Transverse colon (tissue), 4 donors: ENCODE measurements at regions not wholly inside any gene's neighbourhood (a gene's known extent, or its start where the extent isn't known, plus 50 kb on each side); places are given as distances from the start of the nearest gene placed in this dataset.

Experiments
- DNase-seq: peaks from one replicate; pipeline ENCODE4 v3.0.0-alpha.2; 2019
- H3K27ac ChIP-seq, 4 donors: fragments of 200-600 bp; sonication (generic); 2 replicates each; pipeline ENCODE4 v1.5.1; 2016 to 2018; ENCODE audit warnings: inconsistent platforms in 4 of 4
- H3K27me3 ChIP-seq: fragments of 200-600 bp; sonication (generic); 2 replicates; pipeline ENCODE4 v1.5.1; 2017; ENCODE audit warnings: inconsistent platforms
- H3K36me3 ChIP-seq, 4 donors: fragments of 200-600 bp; sonication (generic); 2 replicates each; pipeline ENCODE4 v1.5.1; 2017 to 2019; ENCODE audit warnings: inconsistent platforms in 4 of 4
- H3K4me1 ChIP-seq, 4 donors: fragments of 200-600 bp; sonication (generic); 2 replicates each; pipeline ENCODE4 v1.5.1; 2017 to 2020; ENCODE audit warnings: inconsistent platforms in 4 of 4
- H3K4me3 ChIP-seq, 4 donors: fragments of 200-600 bp; sonication (generic); 1 replicate in 1 of 4; 2 replicates in 3 of 4; pipeline versions ENCODE4 v1.5.1 to v1.6.1; 2017 to 2019; ENCODE audit warnings: inconsistent platforms in 4 of 4
- H3K9me3 ChIP-seq, 2 donors: fragments of 200-600 bp; sonication (generic); 2 replicates each; pipeline ENCODE4 v1.5.1; 2017 to 2019; ENCODE audit warnings: inconsistent platforms in 2 of 2
- EP300 ChIP-seq: sonication (generic); formaldehyde crosslinking; IDR thresholded peaks from one replicate; pipeline ENCODE4 v1.6.1; 2017; ENCODE audit warnings: antibody characterized with exemption, low read depth
- POLR2A ChIP-seq: fragments of 450-650 bp; IDR thresholded peaks from one replicate; pipeline ENCODE4 v1.6.1; 2016; ENCODE audit warnings: antibody characterized with exemption, mild to moderate bottlenecking, moderate library complexity
- POLR2AphosphoS5 ChIP-seq, 3 donors: sonication (generic); formaldehyde crosslinking; IDR thresholded peaks; one replicate each; pipeline ENCODE4 v1.6.1; 2016; ENCODE audit warnings: antibody characterized with exemption in 3 of 3
- WGBS, 2 donors: methylation state at CpG; one replicate each; pipeline ENCODE4 v1.1.5; 2018; ENCODE audit warnings: low coverage in 1 of 2; 5-methylcytosine and 5-hydroxymethylcytosine counted together
- in situ Hi-C, 4 donors: fragments of 200-750 bp; cut with MboI; loops; one replicate each; pipeline versions ENCODE4 v1.15.0 to v1.15.1; 2017; ENCODE audit warnings: low sequenced_read_pairs in 3 of 4, low pct_ligation_motif_present in 1 of 4, low pct_unique_long_range_greater_than_20kb in 1 of 4
- intact Hi-C: fragments of 100-400 bp; cut with DNase I; formaldehyde crosslinking; loops from one replicate; pipeline ENCODE4 v1.15.1; 2023; ENCODE audit warnings: low total_unique reads
- TF ChIP-seq, protein P1 (sequence below), 5 experiments: fragments of 200-600 bp in 3 of 5; fragments of 450-650 bp in 2 of 5; sonication (generic) in 3 of 5; IDR thresholded peaks; 1 replicate in 2 of 5; 2 replicates in 3 of 5; pipeline ENCODE4 v1.5.1; 2016 to 2017; ENCODE audit warnings: antibody characterized with exemption in 5 of 5, inconsistent platforms in 3 of 5, mild to moderate bottlenecking in 2 of 5, moderate library complexity in 1 of 5

DNA sequence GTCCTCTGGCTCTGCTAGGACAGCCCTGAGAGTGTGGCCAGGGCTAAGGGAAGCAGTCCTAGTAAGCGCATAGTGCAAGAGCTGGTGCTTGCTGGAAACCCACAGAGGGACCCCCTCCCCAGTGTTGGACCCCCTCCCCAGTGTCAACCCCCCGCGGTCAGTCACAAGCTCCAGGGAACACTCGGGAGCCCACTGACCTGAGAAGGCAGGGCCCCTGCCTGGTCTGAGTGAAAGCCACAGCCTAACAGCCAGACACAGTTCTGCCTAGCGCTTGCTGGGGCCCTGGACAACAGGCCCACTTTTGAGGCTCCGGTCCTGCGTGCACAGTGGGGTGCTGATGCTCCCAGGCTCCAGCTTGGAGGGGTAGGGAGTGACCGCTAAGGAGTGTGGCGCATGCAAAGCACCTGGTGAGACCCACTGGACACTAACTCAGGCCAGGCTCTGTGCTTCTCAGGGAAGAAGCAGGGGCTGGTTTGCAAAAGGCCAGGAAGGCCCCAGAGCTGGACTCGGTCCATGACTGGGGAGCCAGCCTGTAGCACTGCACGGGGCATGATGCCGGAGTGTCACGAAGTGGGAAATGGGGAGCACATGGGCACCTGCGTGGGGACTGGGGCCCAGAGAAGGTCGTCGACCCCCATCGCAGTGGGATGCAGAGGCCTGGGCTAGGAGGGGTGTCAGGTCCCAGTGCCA lies 175.8 kb upstream of the PPP2R2D start:
- 89% methylated on average over 17 of the region's 17 CpGs; no CpG with 5 or more reads in 1 of the 2 donors for WGBS, 2 donors
- H3K27ac ChIP-seq: no peak overlapping the region
- H3K4me3 ChIP-seq: no peak overlapping the region
- no peaks in the 10 kb centered on the region for H3K27me3 ChIP-seq
- peaks cover 0 to 11% (median 3%) of the 10 kb centered on the region in 4 donors for H3K4me1 ChIP-seq
- no peak for DNase-seq
- no peak for TF ChIP-seq EP300
- no peaks in the 10 kb centered on the region for H3K9me3 ChIP-seq
- in situ Hi-C loops (no loop called here), intact Hi-C loops (no loop called here)
- no peaks in the 10 kb centered on the region for H3K36me3 ChIP-seq

DNA sequence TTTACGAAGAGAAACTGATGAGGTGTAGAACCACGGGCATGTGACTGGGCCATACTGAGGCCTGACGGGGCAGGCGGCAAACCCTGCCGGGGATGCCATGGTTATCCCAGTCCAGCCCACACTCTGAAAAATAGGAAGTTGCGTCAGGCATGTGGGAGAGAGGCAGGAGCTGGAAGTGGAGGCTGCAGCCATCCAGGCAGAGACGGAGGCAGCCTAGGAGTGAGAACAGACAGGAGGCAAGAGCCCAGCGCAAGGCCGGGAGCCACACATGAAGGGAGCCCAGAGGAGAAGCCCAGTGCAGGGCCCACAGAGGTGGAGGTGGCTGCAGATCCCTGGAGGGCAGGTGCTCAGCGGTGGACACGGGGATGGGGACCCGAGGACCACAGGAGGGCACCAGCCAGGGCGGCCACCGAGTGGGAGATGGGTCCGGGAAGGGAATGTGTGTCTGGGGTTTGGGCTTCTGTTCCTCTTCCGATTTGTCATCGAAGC lies 175.2 kb upstream of the PPP2R2D start:
- H3K4me1 ChIP-seq: peaks cover 0 to 11% (median 3%) of the 10 kb centered on the region in 4 donors
- no peak for TF ChIP-seq EP300
- no peak for TF ChIP-seq POLR2AphosphoS5 (IDR thresholded peaks at IDR 0.05)
- TF ChIP-seq POLR2A: no peak
- TF ChIP-seq, protein P1, sequence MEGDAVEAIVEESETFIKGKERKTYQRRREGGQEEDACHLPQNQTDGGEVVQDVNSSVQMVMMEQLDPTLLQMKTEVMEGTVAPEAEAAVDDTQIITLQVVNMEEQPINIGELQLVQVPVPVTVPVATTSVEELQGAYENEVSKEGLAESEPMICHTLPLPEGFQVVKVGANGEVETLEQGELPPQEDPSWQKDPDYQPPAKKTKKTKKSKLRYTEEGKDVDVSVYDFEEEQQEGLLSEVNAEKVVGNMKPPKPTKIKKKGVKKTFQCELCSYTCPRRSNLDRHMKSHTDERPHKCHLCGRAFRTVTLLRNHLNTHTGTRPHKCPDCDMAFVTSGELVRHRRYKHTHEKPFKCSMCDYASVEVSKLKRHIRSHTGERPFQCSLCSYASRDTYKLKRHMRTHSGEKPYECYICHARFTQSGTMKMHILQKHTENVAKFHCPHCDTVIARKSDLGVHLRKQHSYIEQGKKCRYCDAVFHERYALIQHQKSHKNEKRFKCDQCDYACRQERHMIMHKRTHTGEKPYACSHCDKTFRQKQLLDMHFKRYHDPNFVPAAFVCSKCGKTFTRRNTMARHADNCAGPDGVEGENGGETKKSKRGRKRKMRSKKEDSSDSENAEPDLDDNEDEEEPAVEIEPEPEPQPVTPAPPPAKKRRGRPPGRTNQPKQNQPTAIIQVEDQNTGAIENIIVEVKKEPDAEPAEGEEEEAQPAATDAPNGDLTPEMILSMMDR (IDR thresholded peaks at IDR 0.05): no peak
- intact Hi-C loops: no loop called here
- in situ Hi-C loops: no loop called here
- H3K4me3 ChIP-seq: no peak overlapping the region
- H3K27me3 ChIP-seq: no peaks in the 10 kb centered on the region
- DNase-seq: no peak
- H3K9me3 ChIP-seq: no peaks in the 10 kb centered on the region
- H3K27ac ChIP-seq: no peak overlapping the region
- WGBS, 2 donors: 86% methylated on average over 17 of the region's 17 CpGs; no CpG with 5 or more reads in 1 of the 2 donors
- H3K36me3 ChIP-seq: no peaks in the 10 kb centered on the region

DNA sequence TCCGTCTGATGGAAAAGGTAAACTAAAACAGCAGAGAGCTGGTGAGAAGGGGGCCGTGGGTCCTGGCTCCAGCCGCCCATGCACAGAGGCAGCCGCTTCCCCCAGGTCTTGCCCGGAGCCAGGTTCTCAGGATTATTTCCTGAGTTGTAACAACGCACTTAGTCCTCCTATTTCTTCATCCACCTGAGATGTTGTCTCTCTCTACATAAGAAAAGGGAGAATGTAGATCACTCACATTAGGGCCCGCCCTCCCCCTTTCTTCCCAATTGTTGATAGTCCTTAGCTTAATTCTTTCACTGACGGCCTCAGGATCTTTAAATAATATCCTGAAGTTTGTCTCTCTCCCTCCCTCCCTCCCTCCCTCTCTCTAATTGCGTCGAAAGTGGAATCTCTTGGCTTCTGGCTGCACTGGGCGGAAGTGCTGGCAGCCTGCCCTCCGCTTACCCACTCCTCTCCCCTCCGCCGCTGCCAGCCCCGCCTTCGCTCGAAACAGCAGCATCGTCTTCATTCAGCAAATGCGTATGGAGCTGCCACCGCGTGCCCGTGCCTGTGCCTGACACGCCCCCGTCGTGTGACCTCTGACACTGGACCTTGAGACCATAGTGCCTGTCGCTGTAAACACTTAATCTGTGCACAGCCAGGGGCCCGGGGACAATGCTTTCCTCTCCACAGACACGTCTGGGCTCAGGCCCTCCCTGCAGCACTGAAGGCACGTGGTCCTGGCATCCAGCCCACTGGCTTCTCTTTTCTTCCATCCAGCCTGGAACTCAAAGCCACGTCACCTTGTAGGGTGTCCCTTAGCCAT lies 174.5 kb upstream of the PPP2R2D start:
- H3K4me1 ChIP-seq: peaks cover 0 to 11% (median 3%) of the 10 kb centered on the region in 4 donors
- intact Hi-C loops: no loop called here
- DNase-seq: no peak
- TF ChIP-seq EP300 (no peak), POLR2A (no peak), POLR2AphosphoS5 (IDR thresholded peaks at IDR 0.05) (no peak)
- TF ChIP-seq, protein P1 (IDR thresholded peaks at IDR 0.05): no peak
- H3K27me3 ChIP-seq: no peaks in the 10 kb centered on the region
- no peaks in the 10 kb centered on the region for H3K36me3 ChIP-seq
- H3K9me3 ChIP-seq: no peaks in the 10 kb centered on the region
- H3K27ac ChIP-seq: no peak overlapping the region
- 22 to 36% methylated on average over 11 to 30 of the region's 30 CpGs for WGBS, 2 donors
- in situ Hi-C loops: no loop called here
- H3K4me3 ChIP-seq: peak overlapping the region in 1 of 4 donors; percentile 28

DNA sequence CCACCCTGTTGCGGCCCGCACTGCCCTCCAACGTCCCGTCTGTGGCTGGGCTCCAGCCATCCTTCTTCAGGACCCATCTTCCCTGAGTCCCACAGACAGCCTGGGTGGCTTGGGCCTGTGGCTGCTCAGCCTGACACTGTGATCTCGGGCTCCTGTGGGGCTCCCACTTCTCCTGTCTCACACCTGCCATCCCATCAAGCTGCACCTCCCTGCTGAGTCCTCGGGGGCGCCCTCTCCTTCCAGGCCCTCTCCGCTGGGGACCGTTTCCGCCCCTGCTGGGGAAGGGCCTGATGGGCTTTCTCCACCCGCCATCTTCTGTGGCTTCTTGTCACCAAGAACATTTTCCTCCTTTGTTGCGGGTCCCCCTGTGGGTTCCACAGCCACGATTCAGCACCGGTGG lies 173.8 kb upstream of the PPP2R2D start:
- no peak for TF ChIP-seq POLR2AphosphoS5 (IDR thresholded peaks at IDR 0.05)
- no peak for TF ChIP-seq POLR2A
- no peak for TF ChIP-seq EP300
- TF ChIP-seq, protein P1 (IDR thresholded peaks at IDR 0.05): no peak
- intact Hi-C loops: no loop called here
- 77 to 79% methylated on average over 6 to 14 of the region's 14 CpGs for WGBS, 2 donors
- Histone ChIP-seq H3K4me3 (no peak overlapping the region), H3K9me3 (no peaks in the 10 kb centered on the region), H3K27me3 (no peaks in the 10 kb centered on the region), H3K4me1 (peaks cover 0 to 11% (median 3%) of the 10 kb centered on the region in 4 donors), H3K27ac (no peak overlapping the region), H3K36me3 (no peaks in the 10 kb centered on the region)
- in situ Hi-C loops: no loop called here
- no peak for DNase-seq
